ENCODE measurements at regions not wholly inside any gene's neighbourhood (a gene's known extent, or its start where the extent isn't known, plus 50 kb on each side); places are given as distances from the start of the nearest gene placed in this dataset.

- Mint-ChIP-seq H3K27me3 (ENCODE audit: unreplicated experiment) (no peaks in the 10 kb centered on the region), H3K4me1 (ENCODE audit: unreplicated experiment) (no peaks in the 10 kb centered on the region), H3K9me3 (ENCODE audit: unreplicated experiment) (no peaks in the 10 kb centered on the region), H3K4me3 (ENCODE audit: unreplicated experiment) (no peak overlapping the region), H3K36me3 (ENCODE audit: low read depth, unreplicated experiment) (no peaks in the 10 kb centered on the region), H3K27ac (ENCODE audit: unreplicated experiment) (no peak overlapping the region)
- TF ChIP-seq, protein P1, sequence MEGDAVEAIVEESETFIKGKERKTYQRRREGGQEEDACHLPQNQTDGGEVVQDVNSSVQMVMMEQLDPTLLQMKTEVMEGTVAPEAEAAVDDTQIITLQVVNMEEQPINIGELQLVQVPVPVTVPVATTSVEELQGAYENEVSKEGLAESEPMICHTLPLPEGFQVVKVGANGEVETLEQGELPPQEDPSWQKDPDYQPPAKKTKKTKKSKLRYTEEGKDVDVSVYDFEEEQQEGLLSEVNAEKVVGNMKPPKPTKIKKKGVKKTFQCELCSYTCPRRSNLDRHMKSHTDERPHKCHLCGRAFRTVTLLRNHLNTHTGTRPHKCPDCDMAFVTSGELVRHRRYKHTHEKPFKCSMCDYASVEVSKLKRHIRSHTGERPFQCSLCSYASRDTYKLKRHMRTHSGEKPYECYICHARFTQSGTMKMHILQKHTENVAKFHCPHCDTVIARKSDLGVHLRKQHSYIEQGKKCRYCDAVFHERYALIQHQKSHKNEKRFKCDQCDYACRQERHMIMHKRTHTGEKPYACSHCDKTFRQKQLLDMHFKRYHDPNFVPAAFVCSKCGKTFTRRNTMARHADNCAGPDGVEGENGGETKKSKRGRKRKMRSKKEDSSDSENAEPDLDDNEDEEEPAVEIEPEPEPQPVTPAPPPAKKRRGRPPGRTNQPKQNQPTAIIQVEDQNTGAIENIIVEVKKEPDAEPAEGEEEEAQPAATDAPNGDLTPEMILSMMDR (IDR thresholded peaks at IDR 0.05; ENCODE audit: unreplicated experiment): no peak
- no peak for DNase-seq (ENCODE audit: low spot score)
Observed at GRCh38 chr4:19329077-19329476, 922.6 kb upstream of the SLIT2 start.

DNA sequence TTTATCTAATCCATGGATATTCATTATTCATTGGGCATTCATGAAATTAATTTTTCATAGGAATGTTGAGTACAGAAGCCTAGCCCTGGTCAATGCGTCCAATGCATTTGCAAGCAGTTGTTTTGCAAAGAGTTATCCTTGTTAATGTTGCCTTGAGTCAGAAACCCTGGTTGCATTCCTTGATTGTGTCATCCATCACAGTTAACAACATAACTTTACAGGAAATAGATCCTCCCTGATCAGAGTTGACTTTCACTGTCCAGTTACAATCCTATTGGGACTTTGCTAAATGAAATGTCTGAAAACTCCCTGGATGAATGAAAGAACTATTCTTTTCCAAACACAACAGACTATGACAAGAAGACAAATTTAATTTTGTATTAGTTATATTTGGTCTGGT lies 924.3 kb upstream of the SLIT2 start:
- DNase-seq (ENCODE audit: low spot score): no peak
- Mint-ChIP-seq H3K4me1 (ENCODE audit: unreplicated experiment) (no peaks in the 10 kb centered on the region), H3K27me3 (ENCODE audit: unreplicated experiment) (no peaks in the 10 kb centered on the region), H3K9me3 (ENCODE audit: unreplicated experiment) (no peaks in the 10 kb centered on the region), H3K27ac (ENCODE audit: unreplicated experiment) (no peak overlapping the region), H3K36me3 (ENCODE audit: low read depth, unreplicated experiment) (no peaks in the 10 kb centered on the region), H3K4me3 (ENCODE audit: unreplicated experiment) (no peak overlapping the region)
- TF ChIP-seq, protein P1 (IDR thresholded peaks at IDR 0.05; ENCODE audit: unreplicated experiment): no peak

DNA sequence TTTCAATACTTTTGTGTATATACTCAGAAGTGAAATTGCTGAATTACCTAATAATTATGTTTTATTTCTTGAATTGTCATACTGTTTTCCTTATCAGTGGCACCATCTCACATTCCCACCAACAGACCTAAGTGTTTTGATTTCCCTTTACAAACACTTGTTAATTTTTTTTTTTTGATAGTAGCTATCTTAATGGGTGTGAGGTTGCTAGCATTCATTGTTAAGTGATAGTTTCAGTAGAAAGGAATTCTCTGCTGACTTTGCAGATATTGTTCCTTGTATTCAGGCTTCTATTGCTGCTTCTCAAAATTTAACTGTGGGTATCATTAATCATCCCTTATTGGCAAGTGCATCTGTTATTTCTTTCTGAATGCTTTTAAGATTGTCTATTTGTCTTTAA lies 927.5 kb upstream of the SLIT2 start:
- Mint-ChIP-seq H3K4me1 (ENCODE audit: unreplicated experiment) (no peaks in the 10 kb centered on the region), H3K4me3 (ENCODE audit: unreplicated experiment) (no peak overlapping the region), H3K27me3 (ENCODE audit: unreplicated experiment) (no peaks in the 10 kb centered on the region), H3K27ac (ENCODE audit: unreplicated experiment) (no peak overlapping the region), H3K36me3 (ENCODE audit: low read depth, unreplicated experiment) (no peaks in the 10 kb centered on the region), H3K9me3 (ENCODE audit: unreplicated experiment) (no peaks in the 10 kb centered on the region)
- DNase-seq (ENCODE audit: low spot score): no peak
- TF ChIP-seq, protein P1 (IDR thresholded peaks at IDR 0.05; ENCODE audit: unreplicated experiment): no peak

DNA sequence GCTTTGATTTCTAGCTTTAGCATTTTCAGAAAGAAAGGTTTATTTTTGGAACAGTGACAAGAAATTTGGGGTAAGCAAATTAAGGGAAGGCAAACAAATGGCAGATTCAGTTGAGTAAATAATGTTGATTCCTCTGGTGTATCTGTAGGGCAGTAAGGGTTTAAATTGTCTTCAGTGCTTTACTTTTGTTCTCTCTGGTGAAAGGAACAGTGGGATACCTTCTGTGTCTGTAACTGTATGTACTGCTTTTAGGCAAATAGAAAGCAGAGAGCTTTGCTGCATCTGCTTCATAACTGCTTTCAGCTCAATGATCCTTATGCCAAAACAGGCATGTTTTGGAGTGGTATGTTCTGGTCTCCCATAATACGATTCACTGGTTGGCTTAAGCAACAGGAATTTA lies 932.1 kb upstream of the SLIT2 start:
- Mint-ChIP-seq H3K4me1 (ENCODE audit: unreplicated experiment) (no peaks in the 10 kb centered on the region), H3K4me3 (ENCODE audit: unreplicated experiment) (no peak overlapping the region), H3K27me3 (ENCODE audit: unreplicated experiment) (no peaks in the 10 kb centered on the region), H3K27ac (ENCODE audit: unreplicated experiment) (no peak overlapping the region), H3K9me3 (ENCODE audit: unreplicated experiment) (no peaks in the 10 kb centered on the region), H3K36me3 (ENCODE audit: low read depth, unreplicated experiment) (no peaks in the 10 kb centered on the region)
- TF ChIP-seq, protein P1 (IDR thresholded peaks at IDR 0.05; ENCODE audit: unreplicated experiment): no peak
- no peak for DNase-seq (ENCODE audit: low spot score)

- Mint-ChIP-seq H3K36me3 (ENCODE audit: low read depth, unreplicated experiment) (peaks cover 1% of the 10 kb centered on the region), H3K4me3 (ENCODE audit: unreplicated experiment) (no peak overlapping the region), H3K27me3 (ENCODE audit: unreplicated experiment) (no peaks in the 10 kb centered on the region), H3K9me3 (ENCODE audit: unreplicated experiment) (no peaks in the 10 kb centered on the region), H3K4me1 (ENCODE audit: unreplicated experiment) (peaks cover under 1% of the 10 kb centered on the region), H3K27ac (ENCODE audit: unreplicated experiment) (no peak overlapping the region)
- DNase-seq (ENCODE audit: low spot score): no peak
- TF ChIP-seq, protein P1 (IDR thresholded peaks at IDR 0.05; ENCODE audit: unreplicated experiment): no peak
Observed at GRCh38 chr4:19317377-19317776, 934.3 kb upstream of the SLIT2 start.

All from endothelial cell (in vitro differentiated cells).